ENCODE measurements at regions not wholly inside any gene's neighbourhood (a gene's known extent, or its start where the extent isn't known, plus 50 kb on each side); places are given as distances from the start of the nearest gene placed in this dataset.

GRCh38 chr10:2296179-2296891 lies 559.0 kb upstream of the ADARB2 start:
- no peaks in the 10 kb centered on the region for H3K4me1 ChIP-seq (ENCODE audit: insufficient read depth)
- intact Hi-C loops (cut with DNase I): no loop called here
- TF ChIP-seq EP300 (IDR thresholded peaks at IDR 0.05): no peak
- TF ChIP-seq CTCF (IDR thresholded peaks at IDR 0.05): no peak
- no peak for TF ChIP-seq POLR2A (IDR thresholded peaks at IDR 0.05)
- H3K27me3 ChIP-seq: no peaks in the 10 kb centered on the region
- no peak overlapping the region for H3K4me3 ChIP-seq
- no peak overlapping the region for H3K27ac ChIP-seq
- 75 to 86% (median 77%) methylated on average over 6 of the region's 6 CpGs for WGBS, 3 donors
- H3K9me3 ChIP-seq: no peaks in the 10 kb centered on the region
- H3K36me3 ChIP-seq: no peaks in the 10 kb centered on the region
- DNase-seq: no peak

- Histone ChIP-seq H3K36me3 (no peaks in the 10 kb centered on the region), H3K4me3 (no peak overlapping the region), H3K4me1 (ENCODE audit: insufficient read depth) (no peaks in the 10 kb centered on the region), H3K27me3 (no peaks in the 10 kb centered on the region), H3K27ac (no peak overlapping the region), H3K9me3 (no peaks in the 10 kb centered on the region)
- no peak for DNase-seq
- intact Hi-C loops (cut with DNase I): no loop called here
- 52 to 60% (median 54%) methylated on average over 8 of the region's 8 CpGs for WGBS, 3 donors
- TF ChIP-seq EP300 (IDR thresholded peaks at IDR 0.05): no peak
- no peak for TF ChIP-seq CTCF (IDR thresholded peaks at IDR 0.05)
- no peak for TF ChIP-seq POLR2A (IDR thresholded peaks at IDR 0.05)
These were observed 557.4 kb upstream of the ADARB2 start for GRCh38 chr10:2294739-2295138.

- DNase-seq: no peak
- WGBS, 3 donors: 50 to 64% (median 54%) methylated on average over 12 of the region's 12 CpGs
- intact Hi-C loops (cut with DNase I): no loop called here
- H3K27ac ChIP-seq: no peak overlapping the region
- H3K4me1 ChIP-seq (ENCODE audit: insufficient read depth): no peaks in the 10 kb centered on the region
- H3K9me3 ChIP-seq: no peaks in the 10 kb centered on the region
- TF ChIP-seq POLR2A (IDR thresholded peaks at IDR 0.05) (no peak), CTCF (IDR thresholded peaks at IDR 0.05) (no peak), EP300 (IDR thresholded peaks at IDR 0.05) (no peak)
- H3K36me3 ChIP-seq: no peaks in the 10 kb centered on the region
- no peak overlapping the region for H3K4me3 ChIP-seq
- no peaks in the 10 kb centered on the region for H3K27me3 ChIP-seq
These were observed 546.7 kb upstream of the ADARB2 start for GRCh38 chr10:2284071-2284470.

- Histone ChIP-seq H3K27me3 (no peaks in the 10 kb centered on the region), H3K27ac (no peak overlapping the region), H3K9me3 (no peaks in the 10 kb centered on the region), H3K4me1 (ENCODE audit: insufficient read depth) (no peaks in the 10 kb centered on the region), H3K36me3 (no peaks in the 10 kb centered on the region), H3K4me3 (no peak overlapping the region)
- intact Hi-C loops (cut with DNase I): no loop called here
- WGBS, 3 donors: 41 to 48% (median 46%) methylated on average over 7 of the region's 7 CpGs
- TF ChIP-seq POLR2A (IDR thresholded peaks at IDR 0.05) (no peak), CTCF (IDR thresholded peaks at IDR 0.05) (no peak), EP300 (IDR thresholded peaks at IDR 0.05) (no peak)
- DNase-seq: no peak
These were observed 544.9 kb upstream of the ADARB2 start for GRCh38 chr10:2282202-2282601.
